HG03066 (cell line): ENCODE measurements at regions not wholly inside any gene's neighbourhood (a gene's known extent, or its start where the extent isn't known, plus 50 kb on each side); places are given as distances from the start of the nearest gene placed in this dataset.
"Not testable (repeated sequence)": the region's sequence is repeated elsewhere in the genome, so short reads cannot be mapped to it uniquely, and the experiment has no call there.

ENCODE experiments used
- ATAC-seq: cut with Tn5 transposase; IDR thresholded peaks from one replicate; pipeline ENCODE4 v1.9.1; 2021; ENCODE audit warnings: low read depth; ENCODE audit not compliant: unreplicated experiment

DNA sequence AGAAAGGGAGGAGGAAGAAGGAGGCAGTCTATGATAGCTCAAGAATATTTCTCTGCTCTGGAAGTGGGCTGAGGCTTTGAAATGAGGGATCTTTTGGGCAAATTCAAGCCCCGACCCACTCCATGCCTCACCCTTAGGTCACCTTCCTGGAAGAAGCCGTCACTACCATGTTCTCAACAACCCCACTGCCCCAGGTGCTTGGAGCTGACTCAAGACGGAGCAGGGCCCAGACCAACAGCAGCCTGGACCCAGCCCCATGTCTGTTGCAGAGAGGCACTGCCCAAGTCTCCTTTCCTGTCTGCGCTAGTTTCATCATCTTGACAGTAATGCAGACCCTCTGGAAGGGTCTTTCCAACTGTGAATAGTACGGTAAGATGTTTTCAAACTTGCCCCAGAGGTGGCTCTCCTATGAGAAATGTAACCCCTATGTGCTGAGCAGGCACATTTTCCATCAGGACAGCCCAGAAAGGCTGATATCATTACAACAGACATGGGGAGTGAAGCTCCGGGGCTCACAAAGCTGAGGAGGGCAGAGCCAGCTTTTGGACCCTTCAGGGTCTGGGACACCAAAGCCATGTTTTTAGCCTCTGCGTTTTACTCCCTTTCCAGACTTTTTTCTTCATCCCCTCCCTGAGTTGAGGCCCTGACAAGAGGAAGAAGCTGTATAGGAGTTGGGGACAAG, 128.2 kb upstream of the LARP1 start:
- no peak for ATAC-seq

GRCh38 chr5:154625031-154625430, 130.1 kb upstream of the LARP1 start:
- no peak for ATAC-seq

- ATAC-seq, result no peak
Measured at GRCh38 chr5:154624341-154624740, 130.8 kb upstream of the LARP1 start.

GRCh38 chr5:154620411-154620810, 134.8 kb upstream of the LARP1 start:
- no peak for ATAC-seq

DNA sequence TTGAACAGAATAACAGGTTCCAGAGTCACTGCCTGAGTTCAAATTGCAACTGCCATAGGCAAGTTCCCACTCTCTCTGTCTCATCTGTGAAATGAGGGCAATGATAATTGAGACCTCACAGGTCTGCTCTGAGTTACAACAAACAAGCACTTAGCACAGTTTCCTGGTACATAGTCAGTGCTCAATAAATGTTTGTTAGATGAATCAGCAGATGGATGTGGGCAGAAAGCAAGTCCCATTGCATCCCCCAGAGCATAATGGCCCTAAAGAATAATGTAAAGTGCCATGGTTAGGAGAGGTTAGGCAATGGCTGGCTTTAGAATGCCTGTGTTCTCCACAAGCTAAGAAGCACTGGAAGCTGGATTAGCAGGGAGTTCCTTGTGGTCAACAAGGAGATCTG, 136.5 kb upstream of the LARP1 start:
- ATAC-seq, result no peak

- ATAC-seq, result no peak
Measured at GRCh38 chr5:154614595-154614994, 136.6 kb upstream of the HAND1 start.

GRCh38 chr5:154614125-154614524, 136.1 kb upstream of the HAND1 start:
- ATAC-seq, result no peak

- ATAC-seq, result no peak
Measured at GRCh38 chr5:154612666-154613065, 134.6 kb upstream of the HAND1 start.

DNA sequence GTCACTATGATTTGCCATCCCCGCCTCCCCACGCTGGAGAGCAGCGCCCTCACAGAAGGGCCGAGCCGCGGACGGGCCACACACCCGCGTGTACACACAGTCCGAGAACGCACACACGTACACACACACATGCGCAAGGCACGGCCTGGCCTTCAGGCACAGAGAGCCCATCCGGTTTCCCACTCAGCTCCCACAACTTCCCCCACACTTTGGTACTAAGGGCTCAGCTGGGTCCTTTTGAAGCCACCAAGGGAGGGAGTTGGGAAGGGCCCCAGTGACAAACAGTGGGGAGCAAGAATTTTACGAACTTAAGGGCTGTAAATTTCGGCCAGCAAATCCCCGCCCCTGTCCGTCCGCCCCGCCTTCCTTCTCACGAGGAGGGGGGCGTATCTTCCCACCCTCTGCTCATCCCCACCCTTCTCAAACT, 133.3 kb upstream of the HAND1 start:
- ATAC-seq, result peak; percentile 3

- peak; percentile 90 for ATAC-seq
Measured at GRCh38 chr5:154610321-154611154, 132.5 kb upstream of the HAND1 start.

DNA sequence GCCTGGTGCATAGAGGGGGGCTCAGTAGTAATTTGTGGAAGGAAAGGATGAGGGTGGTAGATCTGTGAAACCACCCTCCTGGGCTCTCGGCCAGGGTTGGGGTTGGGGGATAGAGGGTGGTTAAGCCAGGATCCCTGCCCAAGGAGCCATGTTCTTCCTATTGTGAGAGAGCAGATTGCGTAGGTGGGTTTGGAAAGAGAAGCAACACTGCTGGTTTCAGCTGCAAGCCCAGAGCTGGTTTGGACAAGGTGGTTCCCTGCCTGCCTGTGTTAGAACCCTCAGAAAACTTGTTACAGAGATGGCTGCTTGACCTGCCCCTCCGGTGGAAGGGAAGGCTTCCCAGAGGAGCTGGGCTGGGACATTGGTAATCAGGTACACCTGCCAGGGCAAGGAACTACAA, 131.2 kb upstream of the HAND1 start:
- ATAC-seq, result no peak

DNA sequence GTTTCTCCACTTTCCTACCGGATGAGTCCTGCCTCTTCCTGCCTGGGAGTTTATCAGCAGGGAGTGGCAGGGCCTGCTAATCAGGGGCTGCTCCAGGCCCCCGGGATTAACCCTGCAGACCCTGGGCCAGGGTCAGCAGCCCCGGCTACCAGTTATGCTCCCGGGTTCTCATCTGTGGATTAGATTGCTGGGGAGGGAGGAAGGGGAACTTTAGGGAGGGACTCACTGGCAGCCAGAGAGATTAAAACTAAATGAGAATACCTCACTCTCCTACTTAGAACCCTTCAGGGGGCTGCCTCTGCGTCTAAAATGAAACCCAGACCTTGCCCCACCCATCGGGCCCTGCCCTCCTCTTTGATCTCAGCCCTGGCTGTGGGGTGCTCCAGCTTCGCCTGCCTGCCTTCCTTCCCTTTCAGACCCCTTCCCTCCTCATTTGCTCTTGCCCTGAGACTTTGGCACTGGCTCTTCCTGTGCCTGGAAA, 130.5 kb upstream of the HAND1 start:
- no peak for ATAC-seq

- no peak for ATAC-seq
Measured at GRCh38 chr5:154607746-154608145, 129.7 kb upstream of the HAND1 start.

- no peak for ATAC-seq
Measured at GRCh38 chr5:154606246-154606645, 128.2 kb upstream of the HAND1 start.

GRCh38 chr5:154603953-154604679, 126.1 kb upstream of the HAND1 start:
- ATAC-seq, result no peak

GRCh38 chr5:154603485-154603884, 125.5 kb upstream of the HAND1 start:
- no peak for ATAC-seq

GRCh38 chr5:154603011-154603410, 125.0 kb upstream of the HAND1 start:
- no peak for ATAC-seq

DNA sequence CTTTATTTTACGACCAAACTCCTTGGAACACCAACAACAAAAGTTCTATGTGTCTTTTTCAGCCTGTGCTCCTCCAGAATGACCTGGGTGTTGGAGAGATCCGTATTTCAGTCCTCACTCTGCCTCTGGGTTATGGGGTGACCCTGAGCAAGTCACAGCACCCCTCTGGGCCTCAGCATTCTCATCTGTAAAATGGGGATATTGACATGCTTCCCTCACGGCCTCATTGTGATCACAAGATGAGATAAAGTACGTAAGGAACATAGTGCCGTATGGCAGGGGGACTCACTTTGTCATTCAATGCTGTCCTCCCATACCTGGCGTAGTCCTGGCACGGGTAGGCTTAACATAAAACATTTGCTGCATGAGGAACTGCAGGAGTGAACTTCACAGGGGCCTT, 123.0 kb upstream of the HAND1 start:
- no peak for ATAC-seq

GRCh38 chr5:154598021-154598420, 120.0 kb upstream of the HAND1 start:
- no peak for ATAC-seq

- not testable (repeated sequence) for ATAC-seq
Measured at GRCh38 chr5:154596844-154597243, 118.8 kb upstream of the HAND1 start.

GRCh38 chr5:154595662-154596061, 117.6 kb upstream of the HAND1 start:
- no peak for ATAC-seq
